ENCODE measurements at regions not wholly inside any gene's neighbourhood (a gene's known extent, or its start where the extent isn't known, plus 50 kb on each side); places are given as distances from the start of the nearest gene placed in this dataset.

DNA sequence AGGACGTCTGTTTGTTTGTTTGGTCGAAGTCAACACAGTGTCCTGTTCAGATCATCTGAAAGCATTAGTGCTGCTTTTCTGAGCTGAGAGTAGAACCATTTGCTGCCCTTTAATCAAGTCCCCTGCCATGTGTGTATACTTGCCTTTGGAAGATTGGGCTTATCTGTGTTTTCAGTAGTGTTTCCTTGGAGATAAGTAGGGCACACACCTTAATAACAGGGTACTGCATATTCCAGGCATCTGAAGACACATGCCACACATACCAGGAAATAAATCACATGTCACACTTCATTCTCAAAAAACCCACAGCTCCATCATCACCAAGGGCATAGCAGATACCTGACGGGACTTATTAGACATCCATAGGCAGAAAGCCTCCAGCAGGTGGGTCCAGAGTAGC is 157.4 kb downstream of the SOX11 start:
- no peak for DNase-seq (ENCODE audit: low read depth in 1 of 2, low spot score in 1 of 2)
- in situ Hi-C loops (cut with HindIII; ENCODE audit: low pct_unique_long_range_greater_than_20kb, low sequenced_read_pairs): no loop called here
- TF ChIP-seq JUND (IDR thresholded peaks at IDR 0.05; ENCODE audit: low read depth): no peak

DNA sequence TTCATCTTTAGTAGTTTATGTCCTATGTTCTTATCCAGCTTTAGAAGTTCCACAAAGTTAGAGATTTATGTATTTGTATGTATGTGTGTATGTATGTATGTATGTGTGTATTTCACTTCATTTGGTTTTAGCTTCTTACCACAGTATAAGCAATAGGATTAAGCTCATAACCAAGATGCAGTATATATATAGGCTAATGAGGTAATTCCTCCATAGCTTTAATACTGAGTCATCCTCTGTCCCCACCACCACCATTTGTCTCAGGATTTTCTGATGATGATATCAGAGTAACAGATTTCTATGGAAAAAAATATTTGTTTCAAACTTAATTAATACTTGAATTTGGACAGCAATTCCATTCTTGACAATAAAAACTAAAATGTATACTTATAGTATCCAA is 159.2 kb downstream of the SOX11 start:
- in situ Hi-C loops (cut with HindIII; ENCODE audit: low pct_unique_long_range_greater_than_20kb, low sequenced_read_pairs): no loop called here
- DNase-seq (ENCODE audit: low read depth in 1 of 2, low spot score in 1 of 2): no peak
- TF ChIP-seq JUND (IDR thresholded peaks at IDR 0.05; ENCODE audit: low read depth): no peak

DNA sequence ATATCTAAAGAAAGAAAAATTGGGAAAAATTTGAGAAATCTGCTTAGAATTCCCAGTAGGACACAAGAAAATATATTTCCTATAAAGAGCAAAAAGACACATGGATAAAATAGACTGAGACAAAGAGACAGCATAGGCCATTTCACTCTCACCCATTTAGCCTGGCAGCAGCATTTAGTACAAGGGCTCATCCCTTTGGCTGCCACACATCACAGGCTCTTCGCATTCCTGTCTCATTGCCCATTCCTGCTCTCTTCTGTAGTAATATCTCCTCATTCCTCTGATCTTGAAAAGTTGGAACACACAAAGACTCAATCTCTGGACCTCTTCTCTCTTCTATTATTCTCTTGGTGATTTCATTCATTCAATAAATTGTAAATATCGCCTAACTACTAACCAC is 162.6 kb downstream of the SOX11 start:
- in situ Hi-C loops (cut with HindIII; ENCODE audit: low pct_unique_long_range_greater_than_20kb, low sequenced_read_pairs): no loop called here
- DNase-seq (ENCODE audit: low read depth in 1 of 2, low spot score in 1 of 2): no peak
- TF ChIP-seq JUND (IDR thresholded peaks at IDR 0.05; ENCODE audit: low read depth): no peak

DNA sequence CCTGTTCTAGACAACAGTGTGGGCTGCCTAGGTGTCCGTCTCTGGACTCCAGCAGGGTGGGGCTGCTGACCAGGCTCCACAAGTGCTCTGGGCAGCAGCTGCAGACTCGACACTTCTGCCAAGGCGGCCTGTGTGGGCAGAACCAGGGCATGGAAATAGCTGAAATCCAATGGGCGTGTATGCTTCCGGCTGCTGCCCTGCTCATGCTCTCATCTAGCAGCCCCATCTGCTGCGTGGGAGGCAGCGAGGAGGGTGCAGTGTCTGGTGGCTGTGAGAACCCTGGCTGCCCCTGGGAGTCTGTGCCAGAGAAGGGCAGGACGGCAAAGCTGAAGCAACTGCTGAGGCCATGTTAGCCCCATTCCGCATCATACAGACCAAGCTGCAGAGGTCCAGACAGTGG is 174.9 kb downstream of the SOX11 start:
- no peak for TF ChIP-seq JUND (IDR thresholded peaks at IDR 0.05; ENCODE audit: low read depth)

DNA sequence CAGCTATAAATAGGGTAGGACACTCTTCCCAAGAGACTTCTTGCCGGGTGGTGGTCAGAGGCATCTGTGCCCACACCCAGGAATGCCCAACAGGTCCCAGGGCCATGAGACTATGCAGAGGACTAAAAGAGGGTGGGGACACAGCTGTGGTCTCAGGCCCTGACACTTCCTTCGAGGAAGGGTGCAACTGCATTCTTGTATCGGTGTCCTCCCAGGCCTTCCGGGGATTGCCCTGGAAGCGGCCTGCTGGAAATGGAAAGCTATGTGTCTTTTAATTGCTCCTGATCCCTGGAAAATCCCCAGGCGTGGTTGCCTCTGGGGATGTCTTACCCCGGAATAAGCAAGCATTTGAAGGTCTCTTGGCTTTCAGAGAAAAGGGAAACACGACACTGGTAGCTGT is 176.7 kb downstream of the SOX11 start:
- in situ Hi-C loops (cut with HindIII; ENCODE audit: low pct_unique_long_range_greater_than_20kb, low sequenced_read_pairs): no loop called here
- no peak for TF ChIP-seq JUND (IDR thresholded peaks at IDR 0.05; ENCODE audit: low read depth)
- DNase-seq (ENCODE audit: low read depth in 1 of 2, low spot score in 1 of 2): no peak

More for the DNA sequence above, 174.9 kb downstream of the SOX11 start:
- in situ Hi-C loops (cut with HindIII; ENCODE audit: low pct_unique_long_range_greater_than_20kb, low sequenced_read_pairs): no loop called here
- DNase-seq (ENCODE audit: low read depth in 1 of 2, low spot score in 1 of 2): no peak

DNA sequence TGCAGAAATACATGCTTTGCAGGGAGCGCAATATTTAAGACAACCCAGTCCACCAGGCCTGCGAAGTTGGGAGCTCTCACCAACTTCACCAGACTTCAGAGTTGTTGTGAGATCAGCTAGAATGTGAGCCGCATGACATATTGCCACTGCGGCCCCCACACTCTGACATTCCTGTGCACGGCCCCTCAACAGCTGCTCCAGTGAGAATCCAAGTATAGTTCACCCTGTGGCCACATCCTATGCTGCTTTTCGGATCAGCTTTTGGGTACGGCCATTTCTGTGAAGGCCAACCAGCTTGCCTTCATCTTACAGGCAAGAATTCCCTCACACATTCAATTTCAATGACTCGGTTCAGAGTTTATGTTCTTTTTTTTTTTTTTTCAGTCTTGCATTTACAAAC is 177.8 kb downstream of the SOX11 start:
- TF ChIP-seq JUND (IDR thresholded peaks at IDR 0.05; ENCODE audit: low read depth): no peak
- in situ Hi-C loops (cut with HindIII; ENCODE audit: low pct_unique_long_range_greater_than_20kb, low sequenced_read_pairs): no loop called here
- no peak for DNase-seq (ENCODE audit: low read depth in 1 of 2, low spot score in 1 of 2)

DNA sequence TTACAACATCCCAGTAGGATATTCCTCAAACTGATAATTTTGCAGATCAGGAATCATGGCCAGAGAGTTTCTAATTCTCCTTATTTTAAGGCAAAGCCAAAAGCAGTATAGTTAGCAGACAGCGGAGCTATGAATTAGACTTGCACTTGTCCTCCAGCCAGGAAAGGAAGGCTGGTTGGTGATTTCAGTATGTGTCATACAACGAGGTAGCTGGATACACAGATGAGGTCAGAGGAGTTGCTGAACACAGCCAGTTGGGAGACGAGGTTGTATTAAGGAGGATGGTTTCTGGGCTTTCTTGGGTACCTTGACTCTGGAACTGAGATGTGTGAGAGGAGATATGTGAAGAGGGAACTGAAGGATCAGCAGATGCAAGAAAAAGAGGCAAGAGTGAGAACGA is 185.2 kb downstream of the SOX11 start:
- no peak for DNase-seq (ENCODE audit: low read depth in 1 of 2, low spot score in 1 of 2)
- no peak for TF ChIP-seq JUND (IDR thresholded peaks at IDR 0.05; ENCODE audit: low read depth)
- in situ Hi-C loops (cut with HindIII; ENCODE audit: low pct_unique_long_range_greater_than_20kb, low sequenced_read_pairs): no loop called here

DNA sequence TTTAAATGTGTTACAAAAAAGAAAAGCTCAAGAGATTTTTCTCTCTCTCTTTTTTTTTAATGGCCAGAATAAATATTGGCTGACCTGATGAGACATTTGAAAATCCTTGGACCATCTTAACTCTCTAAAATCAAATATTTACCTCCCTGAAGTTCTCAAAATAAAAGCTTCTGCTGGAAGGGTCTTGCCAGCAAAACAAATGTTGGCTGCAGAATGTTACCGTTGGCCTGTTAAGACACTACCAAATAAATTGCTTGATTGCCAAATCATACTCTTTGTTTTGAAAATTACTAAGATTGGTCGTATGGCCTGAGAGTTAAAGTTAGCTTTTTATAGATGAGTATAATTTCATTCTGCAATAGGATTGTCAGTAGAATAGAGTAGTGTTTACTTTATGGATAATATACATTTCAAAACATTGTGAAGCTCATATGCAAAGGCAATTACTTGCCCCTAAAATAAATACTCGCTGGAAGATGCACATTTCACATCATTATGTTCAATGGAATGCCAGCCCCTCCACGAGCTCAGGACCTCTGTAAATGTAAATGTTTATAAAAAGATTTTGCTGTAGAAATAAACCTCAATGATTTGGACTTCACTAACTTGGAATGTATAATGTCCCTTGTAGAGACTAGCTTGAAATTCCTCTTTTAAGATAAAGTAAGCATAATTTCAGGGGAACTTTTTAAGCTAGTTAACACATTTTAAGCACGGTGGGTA is 193.4 kb downstream of the SOX11 start:
- DNase-seq (ENCODE audit: low read depth in 1 of 2, low spot score in 1 of 2): no peak
- in situ Hi-C loops (cut with HindIII; ENCODE audit: low pct_unique_long_range_greater_than_20kb, low sequenced_read_pairs): no loop called here
- TF ChIP-seq JUND (IDR thresholded peaks at IDR 0.05; ENCODE audit: low read depth): no peak

DNA sequence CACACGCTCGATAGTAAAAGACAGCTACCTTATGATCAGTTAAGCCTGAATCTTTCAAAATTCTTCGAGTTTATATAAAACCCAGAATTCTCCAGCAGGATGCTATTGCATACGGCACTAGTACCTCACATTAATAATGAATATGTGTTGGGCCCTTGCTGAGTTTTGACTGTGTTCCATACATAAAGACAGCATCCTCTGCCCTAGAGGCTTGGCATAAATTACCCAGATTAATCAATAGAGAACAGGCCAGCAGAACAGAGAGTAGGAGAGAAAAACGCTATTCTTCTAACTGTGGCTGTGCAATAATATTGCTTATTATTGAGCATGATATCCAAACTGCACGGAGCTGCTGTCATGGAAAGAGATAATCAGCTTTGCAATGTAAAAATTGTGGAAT is 194.3 kb downstream of the SOX11 start:
- no peak for DNase-seq (ENCODE audit: low read depth in 1 of 2, low spot score in 1 of 2)
- no peak for TF ChIP-seq JUND (IDR thresholded peaks at IDR 0.05; ENCODE audit: low read depth)
- in situ Hi-C loops (cut with HindIII; ENCODE audit: low pct_unique_long_range_greater_than_20kb, low sequenced_read_pairs): no loop called here

DNA sequence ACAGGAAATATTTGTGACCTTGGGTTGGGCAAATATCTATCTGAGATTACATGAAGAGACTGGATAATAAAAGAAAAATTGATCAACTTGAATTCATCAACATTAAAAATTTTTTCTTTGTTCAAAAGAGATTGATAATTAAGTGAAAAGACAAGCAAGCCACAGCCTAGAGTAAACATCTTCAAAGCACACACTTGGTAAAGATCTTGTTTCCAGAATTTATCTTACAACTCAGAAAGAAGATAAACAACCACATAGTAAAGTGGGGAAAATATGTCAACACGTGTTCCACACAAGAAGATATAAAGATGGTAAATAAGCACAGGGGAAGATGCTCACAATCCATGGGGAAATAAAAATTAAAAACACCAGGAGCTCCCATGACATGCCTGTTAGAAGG is 195.9 kb downstream of the SOX11 start:
- TF ChIP-seq JUND (IDR thresholded peaks at IDR 0.05; ENCODE audit: low read depth): no peak
- no peak for DNase-seq (ENCODE audit: low read depth in 1 of 2, low spot score in 1 of 2)
- in situ Hi-C loops (cut with HindIII; ENCODE audit: low pct_unique_long_range_greater_than_20kb, low sequenced_read_pairs): no loop called here

DNA sequence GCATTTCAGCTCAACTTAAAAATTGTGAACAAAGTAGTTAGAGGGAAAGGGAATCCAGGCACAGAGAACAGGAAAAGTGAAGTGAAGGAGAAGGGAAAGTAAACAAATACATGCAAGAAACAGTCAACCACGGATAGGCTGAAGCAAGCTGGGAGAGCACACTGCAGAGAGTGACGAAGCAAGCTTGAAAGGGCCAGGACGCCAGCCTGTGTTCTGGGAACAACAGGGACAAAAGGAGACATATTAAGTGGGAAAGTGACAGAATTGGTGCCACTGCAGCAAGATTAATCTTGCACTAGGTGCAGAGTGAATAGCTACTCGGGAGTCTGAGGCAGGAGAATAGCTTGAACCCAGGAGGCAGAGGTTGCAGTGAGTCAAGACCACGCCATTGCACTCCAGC is 197.3 kb downstream of the SOX11 start:
- no peak for TF ChIP-seq JUND (IDR thresholded peaks at IDR 0.05; ENCODE audit: low read depth)
- in situ Hi-C loops (cut with HindIII; ENCODE audit: low pct_unique_long_range_greater_than_20kb, low sequenced_read_pairs): no loop called here
- DNase-seq (ENCODE audit: low read depth in 1 of 2, low spot score in 1 of 2): peak in 1 of 2 experiments; percentile 7

DNA sequence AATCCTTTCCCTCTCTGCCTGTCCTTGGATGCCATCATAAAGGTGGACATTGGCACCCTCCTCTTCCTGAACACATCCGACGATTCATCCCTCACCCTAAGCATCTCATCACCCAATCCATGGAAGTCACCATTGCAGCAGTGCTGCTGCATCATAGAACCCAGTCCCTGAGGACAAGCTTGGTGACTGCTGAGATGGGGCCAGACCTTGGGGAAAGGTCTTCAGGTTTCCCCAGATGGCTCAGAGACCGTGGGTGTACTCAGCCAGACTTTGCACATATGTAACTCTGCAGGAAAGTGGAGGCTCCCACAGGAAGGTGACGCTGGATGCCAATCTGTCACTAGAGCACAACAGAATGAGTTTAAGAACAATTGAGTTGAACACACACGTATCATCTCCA is 202.2 kb downstream of the SOX11 start:
- in situ Hi-C loops (cut with HindIII; ENCODE audit: low pct_unique_long_range_greater_than_20kb, low sequenced_read_pairs): no loop called here
- DNase-seq (ENCODE audit: low read depth in 1 of 2, low spot score in 1 of 2): no peak
- TF ChIP-seq JUND (IDR thresholded peaks at IDR 0.05; ENCODE audit: low read depth): no peak

DNA sequence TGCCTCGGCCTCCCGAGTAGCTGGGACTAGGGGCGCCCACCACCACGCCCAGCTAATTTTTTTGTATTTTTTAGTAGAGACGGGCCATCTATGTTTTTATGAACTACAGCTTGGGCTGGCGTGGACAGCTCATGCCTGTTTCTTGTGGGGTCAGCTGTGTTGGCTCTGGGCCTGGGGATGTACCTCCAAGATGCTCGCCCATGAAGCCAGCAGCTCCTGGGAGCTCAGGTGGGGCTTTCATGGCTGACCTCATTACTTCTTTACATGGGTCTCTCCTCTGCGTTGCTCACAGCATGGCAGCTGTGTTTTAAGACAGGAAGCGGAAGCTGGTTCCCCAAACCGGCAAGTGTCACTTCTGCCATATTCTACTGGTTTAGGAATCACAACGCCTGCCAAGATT is 203.1 kb downstream of the SOX11 start:
- DNase-seq (ENCODE audit: low read depth in 1 of 2, low spot score in 1 of 2): no peak
- in situ Hi-C loops (cut with HindIII; ENCODE audit: low pct_unique_long_range_greater_than_20kb, low sequenced_read_pairs): no loop called here
- no peak for TF ChIP-seq JUND (IDR thresholded peaks at IDR 0.05; ENCODE audit: low read depth)

DNA sequence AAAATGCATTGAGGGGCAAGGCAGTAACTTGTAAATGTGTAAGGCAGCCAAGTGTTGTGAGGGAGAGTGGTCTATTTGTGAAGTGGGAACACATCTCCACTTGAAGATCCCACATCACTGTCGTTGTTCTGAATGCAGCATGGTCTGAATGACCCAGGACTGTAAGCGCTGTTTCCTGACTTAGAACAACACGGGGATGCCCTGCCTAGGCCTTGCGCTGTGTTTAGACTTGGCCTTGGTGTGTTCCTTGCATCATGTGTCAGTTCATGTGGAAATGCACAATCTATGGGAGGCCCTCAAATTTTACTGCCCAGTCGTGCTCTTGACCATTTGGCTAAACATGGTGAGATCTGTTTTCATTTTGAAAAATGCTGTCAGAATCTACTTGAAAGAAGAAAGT is 205.1 kb downstream of the SOX11 start:
- TF ChIP-seq JUND (IDR thresholded peaks at IDR 0.05; ENCODE audit: low read depth): no peak
- in situ Hi-C loops (cut with HindIII; ENCODE audit: low pct_unique_long_range_greater_than_20kb, low sequenced_read_pairs): no loop called here
- no peak for DNase-seq (ENCODE audit: low read depth in 1 of 2, low spot score in 1 of 2)
